ENCODE measurements at regions not wholly inside any gene's neighbourhood (a gene's known extent, or its start where the extent isn't known, plus 50 kb on each side); places are given as distances from the start of the nearest gene placed in this dataset.

DNA sequence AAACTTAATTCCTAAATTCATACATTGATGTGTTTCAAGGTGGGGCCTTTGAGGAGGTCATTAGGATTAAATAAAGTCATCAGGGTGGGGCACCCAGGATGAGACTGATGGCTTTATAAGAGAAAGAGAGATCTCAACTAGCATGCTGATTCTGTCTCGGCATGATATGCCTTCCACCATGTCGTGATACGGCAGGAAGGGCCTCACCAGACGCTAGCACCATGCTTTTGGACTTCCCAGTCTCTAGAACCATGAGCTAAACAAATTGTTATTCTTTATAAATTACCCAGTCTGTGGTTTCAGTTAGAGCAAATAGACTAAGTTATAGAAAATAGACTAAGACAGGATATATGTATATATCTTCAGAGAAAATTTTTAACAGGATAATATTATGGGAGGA is 759.6 kb downstream of the MED13L start:
- TF ChIP-seq EZH2 (IDR thresholded peaks at IDR 0.05; ENCODE audit: borderline replicate concordance, insufficient read depth, low read length, poor library complexity, severe bottlenecking) (no peak), EP300 (conservative IDR thresholded peaks at IDR 0.05; ENCODE audit: poor library complexity, severe bottlenecking) (no peak), TAF1 (IDR thresholded peaks at IDR 0.05; ENCODE audit: low read depth) (no peak), RAD21 (conservative IDR thresholded peaks at IDR 0.05) (no peak), CTCF (IDR thresholded peaks at IDR 0.05; ENCODE audit: poor library complexity, severe bottlenecking) (no peak), POLR2AphosphoS5 (IDR thresholded peaks at IDR 0.05) (no peak), MXI1 (conservative IDR thresholded peaks at IDR 0.05; ENCODE audit: poor library complexity, severe bottlenecking) (no peak), SMC3 (conservative IDR thresholded peaks at IDR 0.05; ENCODE audit: poor library complexity) (no peak)
- TF ChIP-seq, protein P1, sequence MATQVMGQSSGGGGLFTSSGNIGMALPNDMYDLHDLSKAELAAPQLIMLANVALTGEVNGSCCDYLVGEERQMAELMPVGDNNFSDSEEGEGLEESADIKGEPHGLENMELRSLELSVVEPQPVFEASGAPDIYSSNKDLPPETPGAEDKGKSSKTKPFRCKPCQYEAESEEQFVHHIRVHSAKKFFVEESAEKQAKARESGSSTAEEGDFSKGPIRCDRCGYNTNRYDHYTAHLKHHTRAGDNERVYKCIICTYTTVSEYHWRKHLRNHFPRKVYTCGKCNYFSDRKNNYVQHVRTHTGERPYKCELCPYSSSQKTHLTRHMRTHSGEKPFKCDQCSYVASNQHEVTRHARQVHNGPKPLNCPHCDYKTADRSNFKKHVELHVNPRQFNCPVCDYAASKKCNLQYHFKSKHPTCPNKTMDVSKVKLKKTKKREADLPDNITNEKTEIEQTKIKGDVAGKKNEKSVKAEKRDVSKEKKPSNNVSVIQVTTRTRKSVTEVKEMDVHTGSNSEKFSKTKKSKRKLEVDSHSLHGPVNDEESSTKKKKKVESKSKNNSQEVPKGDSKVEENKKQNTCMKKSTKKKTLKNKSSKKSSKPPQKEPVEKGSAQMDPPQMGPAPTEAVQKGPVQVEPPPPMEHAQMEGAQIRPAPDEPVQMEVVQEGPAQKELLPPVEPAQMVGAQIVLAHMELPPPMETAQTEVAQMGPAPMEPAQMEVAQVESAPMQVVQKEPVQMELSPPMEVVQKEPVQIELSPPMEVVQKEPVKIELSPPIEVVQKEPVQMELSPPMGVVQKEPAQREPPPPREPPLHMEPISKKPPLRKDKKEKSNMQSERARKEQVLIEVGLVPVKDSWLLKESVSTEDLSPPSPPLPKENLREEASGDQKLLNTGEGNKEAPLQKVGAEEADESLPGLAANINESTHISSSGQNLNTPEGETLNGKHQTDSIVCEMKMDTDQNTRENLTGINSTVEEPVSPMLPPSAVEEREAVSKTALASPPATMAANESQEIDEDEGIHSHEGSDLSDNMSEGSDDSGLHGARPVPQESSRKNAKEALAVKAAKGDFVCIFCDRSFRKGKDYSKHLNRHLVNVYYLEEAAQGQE (IDR thresholded peaks at IDR 0.05; ENCODE audit: borderline replicate concordance) = no peak
